Fibroblast of mammary gland (primary cell): ENCODE measurements at regions not wholly inside any gene's neighbourhood (a gene's known extent, or its start where the extent isn't known, plus 50 kb on each side); places are given as distances from the start of the nearest gene placed in this dataset.

Source experiments
- DNase-seq: peaks from one replicate; pipeline ENCODE4 v3.0.0-alpha.2; 2010; ENCODE audit warnings: low read depth
- H3K4me3 ChIP-seq: 2 replicates; pipeline ENCODE4 v1.5.1; 2011; ENCODE audit warnings: low read depth, mild to moderate bottlenecking, low read length, moderate library complexity; ENCODE audit not compliant: control insufficient read depth
- TF ChIP-seq, protein P1 (sequence below): conservative IDR thresholded peaks from 2 replicates; pipeline ENCODE4 v1.5.1; 2011; ENCODE audit warnings: low read depth, low read length, inconsistent platforms; ENCODE audit not compliant: control insufficient read depth, insufficient read depth

DNA sequence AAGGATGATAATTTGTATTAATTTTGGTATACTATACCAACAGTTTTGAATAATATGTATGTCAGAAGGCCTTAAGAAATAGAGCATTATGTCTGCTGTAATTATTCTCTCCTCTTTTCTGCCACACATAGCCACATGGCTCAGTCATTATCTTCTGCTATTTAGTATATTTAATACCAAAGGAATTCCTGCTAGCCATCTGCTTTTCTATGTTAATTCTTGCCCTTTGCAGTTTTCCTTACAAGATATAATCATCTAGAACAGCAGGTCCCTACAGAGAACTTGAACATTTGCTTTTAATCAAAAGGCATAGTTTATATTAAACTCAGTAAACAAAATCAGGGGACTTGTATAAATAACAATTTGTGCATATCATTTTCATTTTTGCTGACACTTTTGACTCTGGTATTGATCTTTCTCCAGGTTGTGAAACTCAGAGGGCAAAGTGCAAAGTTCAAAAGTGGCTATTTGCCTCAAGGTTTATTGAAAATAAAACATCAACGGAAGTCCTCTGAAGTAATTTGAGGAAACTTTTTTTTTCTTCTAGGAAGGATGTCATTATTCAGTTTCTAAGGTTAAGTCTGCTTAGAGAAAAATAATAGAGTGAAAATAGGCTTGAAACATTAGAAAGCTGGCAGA lies 702.0 kb downstream of the KCNJ2 start:
- DNase-seq = no peak
- H3K4me3 ChIP-seq = no peak overlapping the region
- TF ChIP-seq, protein P1, sequence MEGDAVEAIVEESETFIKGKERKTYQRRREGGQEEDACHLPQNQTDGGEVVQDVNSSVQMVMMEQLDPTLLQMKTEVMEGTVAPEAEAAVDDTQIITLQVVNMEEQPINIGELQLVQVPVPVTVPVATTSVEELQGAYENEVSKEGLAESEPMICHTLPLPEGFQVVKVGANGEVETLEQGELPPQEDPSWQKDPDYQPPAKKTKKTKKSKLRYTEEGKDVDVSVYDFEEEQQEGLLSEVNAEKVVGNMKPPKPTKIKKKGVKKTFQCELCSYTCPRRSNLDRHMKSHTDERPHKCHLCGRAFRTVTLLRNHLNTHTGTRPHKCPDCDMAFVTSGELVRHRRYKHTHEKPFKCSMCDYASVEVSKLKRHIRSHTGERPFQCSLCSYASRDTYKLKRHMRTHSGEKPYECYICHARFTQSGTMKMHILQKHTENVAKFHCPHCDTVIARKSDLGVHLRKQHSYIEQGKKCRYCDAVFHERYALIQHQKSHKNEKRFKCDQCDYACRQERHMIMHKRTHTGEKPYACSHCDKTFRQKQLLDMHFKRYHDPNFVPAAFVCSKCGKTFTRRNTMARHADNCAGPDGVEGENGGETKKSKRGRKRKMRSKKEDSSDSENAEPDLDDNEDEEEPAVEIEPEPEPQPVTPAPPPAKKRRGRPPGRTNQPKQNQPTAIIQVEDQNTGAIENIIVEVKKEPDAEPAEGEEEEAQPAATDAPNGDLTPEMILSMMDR = no peak

DNA sequence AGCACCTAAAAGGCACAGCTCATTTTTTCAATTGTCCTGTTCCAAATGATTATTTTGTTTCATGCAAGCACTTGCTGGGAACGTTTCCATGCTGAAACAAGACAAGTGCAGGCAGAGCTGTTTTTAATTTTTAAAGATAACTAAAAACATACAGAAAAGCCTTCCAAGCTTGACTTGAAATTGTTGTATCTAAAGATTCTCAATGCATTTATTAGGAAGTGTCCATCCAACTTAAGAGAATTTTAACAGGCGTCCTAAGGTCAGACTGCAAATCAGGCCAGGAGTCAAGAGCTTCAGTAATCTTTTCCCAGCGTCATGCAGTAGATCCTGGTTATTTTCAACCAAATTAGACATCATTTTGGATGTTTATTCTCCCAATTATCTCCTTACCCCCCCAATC lies 702.8 kb downstream of the KCNJ2 start:
- TF ChIP-seq, protein P1 = no peak
- DNase-seq = no peak
- no peak overlapping the region for H3K4me3 ChIP-seq

DNA sequence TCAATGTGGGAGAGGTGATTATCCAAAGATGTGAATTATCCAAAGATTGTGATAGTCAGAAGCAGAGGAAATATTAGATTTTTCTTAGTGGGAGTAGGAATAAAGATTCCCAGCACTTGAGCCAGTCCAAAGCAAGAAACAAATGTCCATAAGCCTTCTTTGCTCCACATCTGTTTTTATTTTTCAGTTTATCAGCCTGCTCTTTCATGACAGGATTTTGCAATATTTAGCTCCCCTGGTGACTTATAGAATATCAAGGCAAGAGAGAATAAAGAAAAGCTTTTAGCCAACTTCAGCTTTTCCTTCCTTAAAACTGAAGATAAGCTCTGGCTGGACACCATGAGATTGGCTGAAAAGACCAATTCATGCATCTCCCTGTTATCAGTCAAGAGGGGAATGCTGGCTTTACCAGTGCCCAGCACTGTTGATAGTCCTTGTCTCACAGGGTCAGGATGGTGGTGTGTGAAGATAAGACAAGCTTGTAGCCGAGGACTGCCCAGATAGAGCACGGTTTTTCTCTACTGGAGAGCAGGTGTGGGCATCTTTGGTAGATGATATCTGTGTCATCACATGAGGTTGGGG lies 706.5 kb downstream of the KCNJ2 start:
- TF ChIP-seq, protein P1 = no peak
- no peak overlapping the region for H3K4me3 ChIP-seq
- peak; percentile 7 for DNase-seq

DNA sequence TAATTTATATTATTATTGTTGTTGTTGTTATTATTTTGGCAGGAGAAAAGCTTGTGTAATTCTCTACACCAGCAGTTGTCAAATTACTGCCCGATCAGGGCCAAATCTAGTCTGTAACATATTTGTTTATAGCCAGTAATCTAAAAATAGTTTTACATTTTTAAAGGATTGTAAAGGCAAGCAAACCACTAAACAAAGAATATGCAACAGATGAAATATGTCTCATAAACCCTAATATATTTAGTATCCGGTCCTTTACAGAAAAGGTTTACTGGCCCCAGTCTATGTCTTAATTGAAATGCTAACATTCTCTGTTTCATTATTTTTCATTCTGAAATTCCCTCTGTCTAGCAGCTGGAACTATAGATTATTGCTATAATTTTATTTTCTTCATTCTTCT lies 709.5 kb downstream of the KCNJ2 start:
- TF ChIP-seq, protein P1 = no peak
- no peak overlapping the region for H3K4me3 ChIP-seq
- no peak for DNase-seq

DNA sequence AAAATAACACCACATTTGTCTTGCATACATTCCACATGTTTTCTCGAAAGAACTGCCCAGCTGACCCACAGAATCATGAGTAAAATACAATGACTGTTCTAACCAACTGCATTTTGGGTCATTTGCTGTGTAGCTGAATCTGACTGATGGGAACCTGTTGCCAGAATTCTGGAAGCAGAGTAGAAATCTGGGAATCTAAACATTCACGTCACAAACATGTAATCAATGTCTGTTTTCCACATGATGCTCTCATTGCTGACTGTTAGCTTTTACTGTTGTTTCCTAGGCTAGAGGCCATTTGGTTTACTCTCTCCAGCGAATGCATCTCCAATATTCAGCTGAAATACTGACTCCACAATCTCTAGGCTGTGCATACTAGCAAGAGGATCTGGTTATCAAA lies 710.1 kb downstream of the KCNJ2 start:
- H3K4me3 ChIP-seq = no peak overlapping the region
- DNase-seq = no peak
- TF ChIP-seq, protein P1 = no peak

DNA sequence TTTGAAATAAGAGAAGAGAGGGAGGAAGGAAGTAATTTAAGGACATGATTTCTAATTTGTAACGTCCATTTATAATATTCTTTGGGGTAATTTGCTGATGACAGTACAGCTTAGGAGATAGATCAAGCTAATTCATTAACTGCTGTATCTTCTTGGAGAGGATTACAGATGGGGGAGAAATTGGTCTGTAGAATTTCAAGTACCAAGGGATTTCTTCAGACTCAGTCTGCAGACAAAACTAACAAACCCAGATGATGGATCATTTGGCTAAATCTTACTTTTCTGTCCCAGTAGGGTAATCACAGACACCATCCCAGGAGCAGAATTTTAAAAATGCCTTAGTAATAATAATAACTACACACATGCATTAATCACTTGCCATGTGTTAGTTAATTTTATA lies 711.8 kb downstream of the KCNJ2 start:
- no peak for DNase-seq
- TF ChIP-seq, protein P1 = no peak
- H3K4me3 ChIP-seq = no peak overlapping the region
